HUDEP-2 (cell line): ENCODE measurements at regions not wholly inside any gene's neighbourhood (a gene's known extent, or its start where the extent isn't known, plus 50 kb on each side); places are given as distances from the start of the nearest gene placed in this dataset.

Source experiments
- DNase-seq, 76 experiments: peaks; one replicate each; lab custom pipeline; 2025; ENCODE audit not compliant: unreplicated experiment in 76 of 76; lab: John Stamatoyannopoulos, UW

DNA sequence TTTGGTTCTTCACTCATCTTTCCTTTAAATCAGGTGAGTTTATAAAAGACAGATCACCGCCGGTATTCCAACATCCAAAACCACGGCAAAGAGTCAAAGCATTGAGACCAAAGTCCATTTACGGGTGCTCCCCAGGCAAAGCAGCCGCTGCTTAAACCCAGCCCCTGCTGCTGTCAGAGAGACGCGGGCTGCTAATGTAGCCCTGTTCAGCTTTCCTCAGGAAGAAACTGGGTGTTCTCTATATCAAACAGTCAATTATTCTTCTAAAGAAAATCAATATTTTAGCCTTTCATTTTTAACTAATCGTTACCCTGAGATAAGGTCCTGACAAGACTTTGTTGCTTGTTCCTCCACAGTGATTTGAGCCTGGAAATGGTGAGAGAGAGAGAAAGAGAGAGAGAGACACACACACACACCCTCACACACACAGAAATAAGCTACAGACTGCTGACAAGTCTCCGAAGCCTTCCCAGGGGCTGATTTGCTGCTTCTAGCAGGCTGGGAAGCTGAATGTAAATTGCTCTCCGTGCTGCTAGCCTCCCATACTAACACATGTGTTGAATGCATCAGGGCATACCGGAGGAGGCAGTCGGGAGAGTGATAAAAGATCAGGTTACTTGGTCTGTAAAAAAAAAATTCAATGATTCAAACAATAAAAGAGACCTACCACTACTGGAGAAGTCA, 183.0 kb upstream of the ANK3 start:
- DNase-seq = no peak

DNA sequence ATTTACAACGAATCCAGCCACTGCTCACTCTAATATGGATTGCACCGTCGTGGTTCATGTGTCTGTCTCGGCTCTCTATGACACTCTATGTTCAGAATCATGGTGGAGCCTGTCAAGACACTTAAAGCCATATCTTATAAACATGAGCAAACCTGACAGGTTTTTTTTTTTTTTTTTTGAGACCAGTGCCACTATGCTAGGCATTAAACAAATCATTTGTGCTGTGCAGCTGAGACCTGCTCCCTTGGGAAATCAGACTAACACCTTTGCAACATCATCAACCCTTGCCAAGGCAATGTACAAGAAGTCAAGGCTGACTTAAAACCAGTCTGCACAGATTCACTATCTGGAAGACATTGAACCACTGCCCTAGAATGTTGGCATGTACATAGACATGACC, 181.2 kb upstream of the ANK3 start:
- DNase-seq = no peak

DNA sequence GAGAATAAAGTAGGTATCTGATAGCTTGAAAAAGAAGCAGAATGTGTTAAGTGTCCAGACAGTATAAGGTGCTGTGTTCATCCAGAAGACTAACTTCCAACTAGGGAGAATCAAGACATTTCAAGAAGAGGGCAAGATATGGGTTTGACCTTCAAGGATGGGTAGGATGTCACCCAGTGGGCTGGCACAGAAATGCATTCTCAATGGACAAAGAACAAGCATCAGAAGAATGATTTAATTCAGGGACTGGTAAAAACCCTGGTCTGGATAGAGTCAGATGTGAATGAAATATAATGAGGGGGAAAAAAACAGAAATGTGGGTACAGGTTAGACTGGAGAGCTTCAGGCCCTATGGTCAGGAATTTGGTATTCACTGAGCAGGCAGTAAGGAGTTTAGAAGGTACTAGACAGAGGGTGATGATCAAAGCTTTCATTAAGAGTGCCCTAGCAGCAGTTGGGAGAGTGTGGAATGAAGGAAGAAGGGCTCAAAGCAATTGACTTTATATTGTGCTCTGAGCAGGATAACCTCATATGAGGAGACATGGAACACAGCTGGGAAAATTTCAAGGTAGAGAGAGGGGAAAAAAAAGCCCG, 180.7 kb upstream of the ANK3 start:
- no peak for DNase-seq

- no peak for DNase-seq
Measured at GRCh38 chr10:60569681-60570080, 180.0 kb upstream of the ANK3 start.

DNA sequence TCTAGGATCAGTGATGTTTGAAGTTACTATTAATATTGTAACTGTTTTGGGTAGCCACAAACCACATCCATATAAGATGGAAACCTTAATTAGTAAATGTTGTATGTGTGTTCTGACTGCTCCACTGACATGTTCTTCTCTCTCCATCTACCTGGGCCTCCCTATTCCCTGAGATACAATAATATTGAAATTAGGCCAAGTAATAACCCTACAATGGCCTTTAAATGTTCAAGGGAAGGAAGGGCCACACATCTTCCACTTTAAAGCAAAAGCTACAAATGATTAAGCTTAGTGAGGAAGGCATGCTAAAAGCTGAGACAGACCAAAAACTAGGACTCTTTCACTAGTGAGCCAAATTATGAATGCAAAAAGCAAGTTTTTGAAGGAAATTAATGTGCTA, 176.4 kb upstream of the ANK3 start:
- no peak for DNase-seq

DNA sequence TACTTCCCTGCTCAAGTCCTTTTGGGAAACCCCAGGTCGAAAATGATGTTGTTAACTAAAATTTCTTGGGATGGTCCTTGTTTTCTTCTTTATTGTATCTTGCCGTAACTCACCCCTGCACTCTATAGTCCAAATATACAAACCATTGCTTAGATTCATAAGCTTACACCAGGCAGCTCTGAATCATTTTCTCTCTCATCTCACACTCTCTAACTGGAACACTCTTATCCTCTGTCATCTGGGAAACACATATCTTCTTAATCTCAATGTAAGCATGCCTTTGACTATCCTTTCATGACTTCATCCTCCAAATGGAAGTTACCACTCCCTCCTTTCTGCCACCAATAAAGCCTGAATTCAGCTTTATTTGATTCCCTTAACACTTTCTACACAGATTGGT, 175.8 kb upstream of the ANK3 start:
- no peak for DNase-seq

DNA sequence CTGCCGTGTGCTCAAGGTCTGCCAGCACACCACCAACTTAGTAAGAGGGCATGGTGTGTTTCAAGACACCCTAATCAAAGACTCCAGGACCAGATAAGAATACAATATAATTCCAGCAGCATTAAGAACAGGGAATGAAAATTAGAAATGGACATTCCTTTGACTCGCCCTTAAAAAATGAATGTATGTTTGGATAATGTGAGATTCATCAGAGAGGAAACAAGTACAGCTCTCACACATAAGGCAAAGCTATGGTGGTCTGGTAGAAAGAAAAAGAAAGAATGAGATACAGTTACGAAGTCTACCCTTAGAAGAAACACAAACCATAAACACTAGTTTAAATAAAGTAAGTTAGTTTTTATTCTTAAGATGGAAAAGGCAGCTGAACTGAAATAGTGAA, 174.8 kb upstream of the ANK3 start:
- no peak for DNase-seq

GRCh38 chr10:60560451-60560850, 170.8 kb upstream of the ANK3 start:
- no peak for DNase-seq

GRCh38 chr10:60555700-60556099, 166.0 kb upstream of the ANK3 start:
- no peak for DNase-seq

GRCh38 chr10:60549686-60550085, 160.0 kb upstream of the ANK3 start:
- DNase-seq = peak in 3 of 76 experiments; percentile 5 to 14 (median 11)

DNA sequence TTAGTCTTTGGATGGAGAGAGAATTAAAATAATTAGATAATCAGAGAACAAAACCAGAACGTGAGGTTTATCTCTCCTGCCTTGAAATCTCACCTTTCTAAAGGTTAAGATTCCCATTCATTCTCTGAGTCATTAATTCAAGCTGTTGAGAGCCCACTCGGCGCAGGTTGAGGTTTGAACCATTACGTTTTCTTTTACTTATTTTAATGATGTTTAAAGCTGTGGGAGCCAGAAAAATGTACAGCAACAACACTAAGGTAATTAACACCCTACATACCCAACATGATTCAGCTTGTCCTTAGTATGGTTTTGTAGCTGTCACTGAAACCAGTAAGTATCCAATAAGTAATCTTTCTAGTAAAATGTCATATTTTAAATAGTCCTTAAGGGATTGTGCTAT, 153.0 kb upstream of the ANK3 start:
- DNase-seq = no peak

GRCh38 chr10:60541451-60541850, 151.8 kb upstream of the ANK3 start:
- DNase-seq = no peak

- DNase-seq = no peak
Measured at GRCh38 chr10:60537697-60538096, 148.0 kb upstream of the ANK3 start.

DNA sequence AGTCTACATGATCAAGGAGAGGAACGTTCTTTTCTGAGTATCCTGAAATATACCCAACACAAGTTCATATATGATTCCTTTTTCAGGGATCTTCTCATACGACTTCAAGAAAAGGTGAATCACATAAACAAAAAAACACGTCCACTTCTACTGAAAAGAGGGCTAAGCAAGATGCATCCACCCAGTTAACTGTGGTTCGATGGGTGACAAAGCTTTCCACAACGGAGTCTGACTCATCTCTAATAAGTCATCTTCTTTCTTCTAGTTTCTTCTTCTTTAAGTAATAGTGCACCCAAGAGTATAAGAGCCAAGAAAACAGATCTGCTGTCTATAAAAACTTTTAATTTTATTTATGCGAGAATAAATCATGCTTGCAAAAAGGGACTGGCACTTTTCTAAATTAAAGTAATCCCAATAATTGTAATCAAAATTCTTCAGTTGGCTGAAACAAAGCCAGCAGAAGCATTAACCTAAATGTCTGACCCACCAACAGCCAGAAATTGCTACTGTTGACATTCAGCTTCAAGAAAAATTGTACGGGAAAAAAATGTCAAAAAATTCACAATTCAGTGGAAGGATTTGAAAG, 146.9 kb upstream of the ANK3 start:
- DNase-seq = no peak

DNA sequence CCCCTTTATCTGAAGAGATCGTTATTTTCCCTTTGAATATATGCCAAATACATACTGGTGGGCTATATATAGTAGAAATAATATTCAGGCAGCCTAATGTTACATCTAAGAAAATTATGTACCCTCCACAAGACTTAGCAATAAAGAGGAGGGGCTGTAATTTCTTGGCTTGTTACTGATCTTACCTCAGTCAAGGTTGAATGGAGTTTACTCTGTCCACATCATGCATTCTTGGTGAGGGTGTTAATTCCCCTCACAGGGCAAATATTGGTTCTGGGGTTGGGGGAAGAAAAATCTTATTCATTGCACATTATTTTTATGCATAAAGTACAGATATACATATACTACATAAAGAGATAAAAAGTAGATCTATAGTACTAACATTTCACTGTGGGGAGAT, 145.8 kb upstream of the ANK3 start:
- no peak for DNase-seq

DNA sequence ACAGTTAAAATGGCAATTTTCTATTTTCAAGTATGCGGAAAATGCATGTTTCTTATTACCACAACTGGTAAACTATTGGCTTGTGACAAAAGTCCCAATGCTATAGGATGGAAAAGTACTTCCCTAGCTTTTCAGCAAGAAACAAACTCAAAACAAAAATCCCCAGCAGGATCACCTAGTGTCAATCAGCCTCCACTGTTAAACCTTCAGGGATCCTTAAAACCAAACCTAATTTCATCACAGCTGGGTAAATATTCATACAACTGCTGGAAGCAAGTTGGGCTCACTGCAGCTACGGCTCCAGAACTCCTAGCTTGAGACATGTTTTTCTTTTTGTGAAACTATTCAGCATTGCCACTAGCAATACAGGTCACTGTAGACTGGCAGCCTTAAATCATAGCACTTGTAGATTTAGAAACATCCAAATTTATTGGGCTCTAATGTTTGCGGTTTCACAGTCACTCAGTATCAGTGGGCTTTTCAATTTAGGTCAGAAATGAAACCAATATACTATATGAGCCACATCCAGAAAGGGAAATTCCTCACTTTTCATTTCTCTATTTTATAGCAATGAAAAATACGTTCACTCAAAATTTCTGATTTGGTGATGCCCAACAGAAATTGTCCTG, 145.2 kb upstream of the ANK3 start:
- no peak for DNase-seq

- DNase-seq = no peak
Measured at GRCh38 chr10:60532696-60533468, 143.2 kb upstream of the ANK3 start.

GRCh38 chr10:60531006-60531405, 141.3 kb upstream of the ANK3 start:
- no peak for DNase-seq

DNA sequence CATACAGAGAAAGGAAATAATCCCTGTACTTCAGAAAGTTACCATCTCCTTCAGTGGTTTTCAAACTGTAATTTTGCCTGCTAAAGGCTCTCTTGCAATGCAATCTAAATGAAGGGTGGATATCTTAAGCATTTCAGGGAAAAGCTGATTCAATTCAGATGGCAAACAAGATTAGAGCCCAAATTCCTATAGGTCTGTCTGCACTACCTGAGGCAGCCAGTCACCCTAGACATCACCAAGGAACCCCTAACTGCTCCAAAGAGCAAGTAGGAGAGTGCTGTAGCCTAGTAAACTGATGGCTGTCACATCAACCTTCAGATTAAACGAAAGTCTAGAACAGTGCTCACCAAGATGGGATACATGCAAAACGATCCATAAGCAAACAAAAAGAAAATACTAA, 138.0 kb upstream of the ANK3 start:
- no peak for DNase-seq

DNA sequence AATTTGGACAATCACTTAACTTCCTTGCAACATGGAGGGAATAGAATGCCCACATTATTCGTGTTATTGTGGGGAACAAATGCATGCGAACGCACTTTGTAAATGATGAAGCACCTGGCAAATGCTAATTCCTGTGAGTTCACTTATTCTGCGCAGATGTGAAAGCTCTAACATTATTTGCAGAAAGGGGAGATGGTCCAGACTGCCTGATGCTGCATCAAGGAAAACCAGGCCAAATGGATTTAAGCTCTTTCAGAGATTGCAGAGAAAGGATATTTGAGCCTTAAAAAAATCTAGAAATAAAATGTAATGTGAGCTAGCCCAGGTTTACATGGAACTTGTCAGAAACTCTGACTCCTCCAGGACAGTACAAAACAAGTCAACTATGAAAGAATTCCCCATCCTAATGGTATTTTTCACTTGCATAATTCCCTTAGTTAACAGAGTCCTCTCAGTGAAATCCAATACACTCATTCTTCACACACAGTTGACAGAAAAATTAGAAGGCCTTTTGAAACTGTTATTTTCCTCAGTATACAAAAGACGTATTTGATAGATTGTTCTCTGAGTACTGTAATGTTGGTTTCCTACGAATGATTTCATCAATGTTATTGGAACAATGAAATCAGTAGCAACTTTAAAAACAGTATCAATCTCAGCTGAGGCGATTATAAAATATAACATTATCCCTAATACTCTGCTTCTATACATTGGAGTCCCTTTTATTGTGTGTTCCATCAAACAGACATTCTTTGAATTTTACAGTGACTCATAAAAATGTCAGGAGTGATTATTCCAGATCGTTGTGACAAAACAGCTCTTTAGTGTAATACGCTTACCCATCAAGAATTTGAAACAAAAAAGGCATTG, 136.3 kb upstream of the ANK3 start:
- DNase-seq = no peak
